HFFc6 (cell line): ENCODE measurements at regions not wholly inside any gene's neighbourhood (a gene's known extent, or its start where the extent isn't known, plus 50 kb on each side); places are given as distances from the start of the nearest gene placed in this dataset.

Experiments
- DNase-seq: peaks from one replicate; pipeline ENCODE4 v3.0.0-alpha.2; 2018
- H3K27ac Mint-ChIP-seq: 2 replicates; pipeline ENCODE4 v1.8.0; 2020; ENCODE audit warnings: mild to moderate bottlenecking, mixed read lengths
- H3K27me3 Mint-ChIP-seq: 2 replicates; pipeline ENCODE4 v1.8.0; 2021; ENCODE audit warnings: mild to moderate bottlenecking, moderate library complexity, mixed read lengths; ENCODE audit not compliant: insufficient read depth
- H3K36me3 Mint-ChIP-seq: 2 replicates; pipeline ENCODE4 v1.8.0; 2021; ENCODE audit warnings: low read depth, mixed read lengths
- H3K4me1 Mint-ChIP-seq: 2 replicates; pipeline ENCODE4 v1.8.0; 2020; ENCODE audit warnings: low read depth, mixed read lengths
- H3K4me3 Mint-ChIP-seq: 2 replicates; pipeline ENCODE4 v1.8.0; 2020; ENCODE audit warnings: mild to moderate bottlenecking, moderate library complexity, mixed read lengths
- H3K9me3 Mint-ChIP-seq: 2 replicates; pipeline ENCODE4 v1.8.0; 2020; ENCODE audit warnings: mild to moderate bottlenecking, mixed read lengths
- CTCF ChIP-seq: fragments of 200-600 bp; sonication (generic); IDR thresholded peaks from 2 replicates; pipeline ENCODE4 v1.5.0; 2021; ENCODE audit warnings: antibody characterized with exemption, mild to moderate bottlenecking

GRCh38 chr5:147180751-147181150 lies 54.1 kb upstream of the STK32A start:
- no peak overlapping the region for H3K27ac Mint-ChIP-seq
- no peak for DNase-seq
- no peaks in the 10 kb centered on the region for H3K27me3 Mint-ChIP-seq
- TF ChIP-seq CTCF: no peak
- H3K36me3 Mint-ChIP-seq: no peaks in the 10 kb centered on the region
- H3K9me3 Mint-ChIP-seq: no peaks in the 10 kb centered on the region
- H3K4me1 Mint-ChIP-seq: no peaks in the 10 kb centered on the region
- no peak overlapping the region for H3K4me3 Mint-ChIP-seq
